ENCODE measurements at regions not wholly inside any gene's neighbourhood (a gene's known extent, or its start where the extent isn't known, plus 50 kb on each side); places are given as distances from the start of the nearest gene placed in this dataset.
A peak's percentile ranks its signal among the peaks of the same experiment; 100 is the strongest.

DNA sequence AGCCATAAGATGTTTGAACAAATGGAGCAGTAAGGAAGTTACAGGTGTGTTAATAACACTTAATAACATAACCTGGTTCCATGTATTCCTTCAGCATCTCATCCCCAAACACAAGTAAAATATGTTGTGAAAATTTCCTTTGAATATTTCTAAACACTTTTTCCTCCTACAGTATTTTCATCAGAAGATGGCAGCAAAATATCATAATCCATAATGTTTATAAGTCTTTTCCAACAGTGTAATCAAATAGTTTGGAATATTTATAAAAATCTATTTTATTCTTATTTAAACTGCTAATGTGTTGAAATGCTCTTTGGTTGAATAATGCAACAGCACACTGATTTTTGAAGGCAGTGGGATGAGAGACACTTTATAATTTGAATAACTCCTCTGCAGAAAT, 1020.5 kb downstream of the OTOL1 start:
- DNase-seq (ENCODE audit: low read depth): no peak
- TF ChIP-seq, protein P1, sequence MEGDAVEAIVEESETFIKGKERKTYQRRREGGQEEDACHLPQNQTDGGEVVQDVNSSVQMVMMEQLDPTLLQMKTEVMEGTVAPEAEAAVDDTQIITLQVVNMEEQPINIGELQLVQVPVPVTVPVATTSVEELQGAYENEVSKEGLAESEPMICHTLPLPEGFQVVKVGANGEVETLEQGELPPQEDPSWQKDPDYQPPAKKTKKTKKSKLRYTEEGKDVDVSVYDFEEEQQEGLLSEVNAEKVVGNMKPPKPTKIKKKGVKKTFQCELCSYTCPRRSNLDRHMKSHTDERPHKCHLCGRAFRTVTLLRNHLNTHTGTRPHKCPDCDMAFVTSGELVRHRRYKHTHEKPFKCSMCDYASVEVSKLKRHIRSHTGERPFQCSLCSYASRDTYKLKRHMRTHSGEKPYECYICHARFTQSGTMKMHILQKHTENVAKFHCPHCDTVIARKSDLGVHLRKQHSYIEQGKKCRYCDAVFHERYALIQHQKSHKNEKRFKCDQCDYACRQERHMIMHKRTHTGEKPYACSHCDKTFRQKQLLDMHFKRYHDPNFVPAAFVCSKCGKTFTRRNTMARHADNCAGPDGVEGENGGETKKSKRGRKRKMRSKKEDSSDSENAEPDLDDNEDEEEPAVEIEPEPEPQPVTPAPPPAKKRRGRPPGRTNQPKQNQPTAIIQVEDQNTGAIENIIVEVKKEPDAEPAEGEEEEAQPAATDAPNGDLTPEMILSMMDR (conservative IDR thresholded peaks at IDR 0.05; ENCODE audit: low read depth, low read length): no peak
- no peak overlapping the region for H3K4me3 ChIP-seq (ENCODE audit: low read length)

DNA sequence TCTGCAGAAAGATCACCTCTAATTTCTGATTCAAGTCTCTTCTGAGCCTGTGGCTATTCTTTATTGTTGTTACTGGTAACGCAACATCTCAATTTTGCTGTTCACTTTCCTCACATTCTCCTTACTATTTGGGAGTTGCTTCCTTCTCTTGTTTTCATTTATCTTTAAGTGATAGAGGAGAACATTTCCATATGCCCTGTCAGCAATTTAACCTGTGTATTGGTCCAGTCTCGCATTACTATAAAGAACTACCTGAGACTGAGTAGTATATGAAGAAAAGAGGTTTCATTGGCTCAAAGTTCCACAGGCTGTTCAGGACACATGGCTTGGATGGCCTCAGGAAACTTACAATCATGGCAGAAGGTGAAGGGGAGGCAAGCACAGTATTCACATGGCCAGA, 1025.1 kb downstream of the OTOL1 start:
- no peak for DNase-seq (ENCODE audit: low read depth)
- H3K4me3 ChIP-seq (ENCODE audit: low read length): no peak overlapping the region
- TF ChIP-seq, protein P1 (conservative IDR thresholded peaks at IDR 0.05; ENCODE audit: low read depth, low read length): no peak

DNA sequence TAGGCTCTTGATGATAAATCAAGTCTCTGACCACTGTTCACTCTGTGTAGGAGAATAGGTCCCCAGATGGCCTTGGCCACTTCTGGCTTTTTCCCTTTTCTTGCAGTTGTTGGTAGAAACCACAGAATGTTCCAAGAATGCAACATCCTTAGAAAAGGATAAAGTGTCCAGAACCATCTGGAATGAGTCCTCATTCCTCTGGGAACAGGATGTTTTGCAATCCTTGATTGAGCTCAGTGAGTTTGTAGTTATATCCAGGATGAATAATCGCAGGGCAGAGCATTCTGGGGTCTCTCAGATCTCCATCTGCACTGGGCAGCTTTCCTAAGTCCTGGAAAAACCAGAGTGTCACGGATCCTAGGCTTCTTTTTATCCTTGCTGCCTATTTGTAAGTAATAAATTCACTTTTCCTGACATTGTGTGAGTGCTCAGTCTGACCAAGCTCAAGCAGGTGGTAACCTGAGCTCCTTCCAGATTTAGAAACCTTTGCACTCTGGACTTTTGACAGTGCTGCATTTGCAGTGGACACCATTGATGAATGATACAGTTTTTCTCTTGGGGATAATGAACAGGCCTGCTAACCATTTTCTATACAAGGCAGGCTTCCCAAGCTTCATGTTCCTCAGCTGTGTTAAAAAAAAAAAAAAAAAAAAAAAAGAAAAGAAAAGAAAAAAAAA, 1028.6 kb downstream of the OTOL1 start:
- TF ChIP-seq, protein P1 (conservative IDR thresholded peaks at IDR 0.05; ENCODE audit: low read depth, low read length): no peak
- peak; percentile 3 for DNase-seq (ENCODE audit: low read depth)
- H3K4me3 ChIP-seq (ENCODE audit: low read length): no peak overlapping the region

DNA sequence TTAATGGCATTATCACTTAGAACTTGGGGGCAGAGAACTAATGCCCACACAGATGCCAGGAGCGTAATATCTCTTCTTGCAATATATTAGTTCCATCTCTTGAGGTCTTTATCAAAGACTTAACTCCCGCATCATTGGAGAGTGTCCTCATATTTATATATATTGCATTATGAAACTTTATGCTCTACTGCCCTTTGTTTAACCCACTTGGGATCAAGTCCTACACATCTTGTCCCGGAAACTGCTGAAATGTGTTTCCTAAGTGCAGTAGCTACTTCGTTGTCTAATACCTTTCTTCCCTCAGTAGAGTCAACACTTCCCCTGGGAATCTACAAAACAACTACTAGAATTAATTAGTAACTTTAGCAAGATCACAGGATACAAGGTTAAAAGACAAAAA, 1029.2 kb downstream of the OTOL1 start:
- TF ChIP-seq, protein P1 (conservative IDR thresholded peaks at IDR 0.05; ENCODE audit: low read depth, low read length): no peak
- no peak overlapping the region for H3K4me3 ChIP-seq (ENCODE audit: low read length)
- no peak for DNase-seq (ENCODE audit: low read depth)

DNA sequence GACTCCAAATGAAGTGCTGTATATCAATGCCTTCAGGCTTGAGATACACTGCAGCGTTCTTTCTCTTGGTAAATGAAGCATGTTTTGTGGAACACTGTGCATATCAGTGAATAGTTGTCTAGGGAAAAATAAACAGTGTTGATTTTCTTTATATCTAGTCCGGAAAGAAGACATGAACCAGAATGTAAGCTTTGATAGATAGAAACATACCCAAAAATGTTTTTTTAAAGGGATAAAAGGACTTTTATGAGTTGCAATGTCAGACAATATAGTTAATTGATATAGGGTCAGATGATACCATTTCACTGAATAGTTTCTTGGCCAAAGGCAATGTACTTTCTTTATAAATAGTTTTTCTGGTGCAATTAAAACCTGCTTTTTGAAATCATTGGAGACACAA, 1037.8 kb downstream of the OTOL1 start:
- DNase-seq (ENCODE audit: low read depth): no peak
- H3K4me3 ChIP-seq (ENCODE audit: low read length): no peak overlapping the region
- TF ChIP-seq, protein P1 (conservative IDR thresholded peaks at IDR 0.05; ENCODE audit: low read depth, low read length): no peak

DNA sequence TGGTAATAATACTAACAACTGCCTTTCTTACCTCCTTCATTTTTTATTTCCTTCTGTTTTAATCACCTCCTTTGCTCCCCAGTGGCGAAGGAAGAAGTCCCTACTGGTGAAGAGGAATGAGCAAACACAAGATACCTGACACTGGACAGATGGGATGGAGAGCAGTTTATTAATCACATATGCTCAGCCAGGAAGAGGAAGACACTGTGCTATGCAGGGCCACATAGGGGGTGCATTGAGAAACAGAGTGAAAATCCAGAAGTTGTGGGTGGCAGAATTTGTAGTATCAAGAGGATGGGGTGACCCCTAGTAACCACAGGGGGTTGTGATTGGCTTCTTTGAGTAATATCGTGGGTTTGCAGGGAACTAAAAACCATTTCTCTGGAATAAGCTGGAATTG, 1041.9 kb downstream of the OTOL1 start:
- no peak overlapping the region for H3K4me3 ChIP-seq (ENCODE audit: low read length)
- DNase-seq (ENCODE audit: low read depth): no peak
- TF ChIP-seq, protein P1 (conservative IDR thresholded peaks at IDR 0.05; ENCODE audit: low read depth, low read length): no peak

DNA sequence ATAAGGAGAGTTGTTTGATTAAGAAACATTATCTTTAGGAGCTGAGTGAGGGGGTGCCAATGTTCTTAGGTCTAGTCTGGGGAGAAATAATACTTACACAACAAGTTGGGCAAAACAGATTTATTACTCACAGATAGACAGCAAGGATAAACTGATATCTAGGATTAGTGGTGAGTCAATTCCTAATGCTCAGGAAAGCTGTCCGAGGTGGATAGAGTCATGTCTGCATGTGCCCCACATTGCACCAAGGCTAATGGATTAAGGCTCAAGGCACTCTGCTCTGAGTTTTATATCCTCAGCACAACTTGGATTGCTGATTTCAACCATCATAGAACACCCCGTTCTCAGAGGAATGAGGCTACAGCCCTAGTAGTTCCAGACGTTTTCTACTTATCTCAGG, 1042.3 kb downstream of the OTOL1 start:
- TF ChIP-seq, protein P1 (conservative IDR thresholded peaks at IDR 0.05; ENCODE audit: low read depth, low read length): no peak
- peak; percentile 56 for DNase-seq (ENCODE audit: low read depth)
- no peak overlapping the region for H3K4me3 ChIP-seq (ENCODE audit: low read length)
